ENCODE measurements at regions not wholly inside any gene's neighbourhood (a gene's known extent, or its start where the extent isn't known, plus 50 kb on each side); places are given as distances from the start of the nearest gene placed in this dataset.

- no peak for ATAC-seq
- no peak for TF ChIP-seq GLIS3 (CRISPR knock-in tag; IDR thresholded peaks at IDR 0.05)
- TF ChIP-seq CSRNP3 (CRISPR knock-in tag; IDR thresholded peaks at IDR 0.05), result no peak
- no peak for TF ChIP-seq CREB5 (CRISPR knock-in tag; IDR thresholded peaks at IDR 0.05; ENCODE audit: low read depth)
- TF ChIP-seq TOX (CRISPR knock-in tag; IDR thresholded peaks at IDR 0.05; ENCODE audit: borderline replicate concordance), result no peak
- TF ChIP-seq ZFP30 (CRISPR knock-in tag; IDR thresholded peaks at IDR 0.05), result no peak
- TF ChIP-seq PATZ1 (CRISPR knock-in tag; IDR thresholded peaks at IDR 0.05; ENCODE audit: borderline replicate concordance), result no peak
- TF ChIP-seq TCF4 (CRISPR knock-in tag; IDR thresholded peaks at IDR 0.05; ENCODE audit: borderline replicate concordance), result no peak
- no peak for TF ChIP-seq BACH2 (CRISPR knock-in tag; IDR thresholded peaks at IDR 0.05; ENCODE audit: borderline replicate concordance)
- TF ChIP-seq ZNF565 (CRISPR knock-in tag; conservative IDR thresholded peaks at IDR 0.05; ENCODE audit: low read depth), result no peak
- no peak for TF ChIP-seq ARNTL (CRISPR knock-in tag; IDR thresholded peaks at IDR 0.05; ENCODE audit: borderline replicate concordance, low read depth)
- no peak for TF ChIP-seq CSDC2 (CRISPR knock-in tag; IDR thresholded peaks at IDR 0.05)
- TF ChIP-seq ZNF70 (CRISPR knock-in tag; IDR thresholded peaks at IDR 0.05), result no peak
These were observed 89.7 kb upstream of the SESTD1 start for GRCh38 chr2:179354296-179354695.

GRCh38 chr2:179352181-179352580 is 87.5 kb upstream of the SESTD1 start:
- no peak for TF ChIP-seq TCF4 (CRISPR knock-in tag; IDR thresholded peaks at IDR 0.05; ENCODE audit: borderline replicate concordance)
- no peak for TF ChIP-seq ZNF70 (CRISPR knock-in tag; IDR thresholded peaks at IDR 0.05)
- no peak for TF ChIP-seq BACH2 (CRISPR knock-in tag; IDR thresholded peaks at IDR 0.05; ENCODE audit: borderline replicate concordance)
- no peak for ATAC-seq

GRCh38 chr2:179351057-179351456 is 86.4 kb upstream of the SESTD1 start:
- no peak for ATAC-seq
- no peak for TF ChIP-seq ZFP30 (CRISPR knock-in tag; IDR thresholded peaks at IDR 0.05)
- no peak for TF ChIP-seq OSR1 (CRISPR knock-in tag; IDR thresholded peaks at IDR 0.05)
- no peak for TF ChIP-seq ZFP3 (CRISPR knock-in tag; IDR thresholded peaks at IDR 0.05)

- ATAC-seq, result no peak
- TF ChIP-seq OSR1 (CRISPR knock-in tag; IDR thresholded peaks at IDR 0.05), result no peak
- no peak for TF ChIP-seq CSRNP3 (CRISPR knock-in tag; IDR thresholded peaks at IDR 0.05)
- TF ChIP-seq TOX (CRISPR knock-in tag; IDR thresholded peaks at IDR 0.05; ENCODE audit: borderline replicate concordance), result no peak
- no peak for TF ChIP-seq RARB (CRISPR knock-in tag; IDR thresholded peaks at IDR 0.05)
- TF ChIP-seq ZNF70 (CRISPR knock-in tag; IDR thresholded peaks at IDR 0.05), result no peak
- no peak for TF ChIP-seq CREB5 (CRISPR knock-in tag; IDR thresholded peaks at IDR 0.05; ENCODE audit: low read depth)
- no peak for TF ChIP-seq TCF4 (CRISPR knock-in tag; IDR thresholded peaks at IDR 0.05; ENCODE audit: borderline replicate concordance)
- TF ChIP-seq ZFP3 (CRISPR knock-in tag; IDR thresholded peaks at IDR 0.05), result no peak
- TF ChIP-seq GLIS3 (CRISPR knock-in tag; IDR thresholded peaks at IDR 0.05), result no peak
- TF ChIP-seq TSHZ2 (CRISPR knock-in tag; IDR thresholded peaks at IDR 0.05), result no peak
- TF ChIP-seq SNAI2 (CRISPR knock-in tag; IDR thresholded peaks at IDR 0.05), result no peak
- no peak for TF ChIP-seq ZC3H10 (CRISPR knock-in tag; IDR thresholded peaks at IDR 0.05)
- no peak for TF ChIP-seq ESRRG (CRISPR knock-in tag; IDR thresholded peaks at IDR 0.05)
- no peak for TF ChIP-seq PPARA (CRISPR knock-in tag; IDR thresholded peaks at IDR 0.05; ENCODE audit: borderline replicate concordance)
- no peak for TF ChIP-seq ZNF565 (CRISPR knock-in tag; conservative IDR thresholded peaks at IDR 0.05; ENCODE audit: low read depth)
These were observed 85.2 kb upstream of the SESTD1 start for GRCh38 chr2:179349670-179350303.

All from SK-N-SH treated with all-trans-retinoic acid at 6 μM for 48 hours (cell line).